Stomach (tissue), 4 donors: ENCODE measurements at regions not wholly inside any gene's neighbourhood (a gene's known extent, or its start where the extent isn't known, plus 50 kb on each side); places are given as distances from the start of the nearest gene placed in this dataset.

Source experiments
- EP300 ChIP-seq: sonication (generic); formaldehyde crosslinking; IDR thresholded peaks from one replicate; pipeline ENCODE4 v1.6.1; 2017; ENCODE audit warnings: antibody characterized with exemption
- POLR2A ChIP-seq, 4 donors: fragments of 450-650 bp; IDR thresholded peaks; one replicate each; pipeline ENCODE4 v1.6.1; 2016; ENCODE audit warnings: antibody characterized with exemption in 4 of 4, control low read depth in 2 of 4, mild to moderate bottlenecking in 1 of 4, moderate library complexity in 1 of 4
- POLR2AphosphoS5 ChIP-seq, 3 donors: sonication (generic); formaldehyde crosslinking; IDR thresholded peaks; one replicate each; pipeline ENCODE4 v1.6.1; 2016; ENCODE audit warnings: antibody characterized with exemption in 3 of 3
- TF ChIP-seq, protein P1 (sequence below), 7 experiments: fragments of 450-650 bp in 4 of 7; fragments of 200-600 bp in 3 of 7; sonication (generic) in 3 of 7; IDR thresholded peaks; one replicate each; pipeline ENCODE4 v1.5.1; 2016 to 2019; ENCODE audit warnings: antibody characterized with exemption in 7 of 7, control low read depth in 2 of 7, mild to moderate bottlenecking in 1 of 7

DNA sequence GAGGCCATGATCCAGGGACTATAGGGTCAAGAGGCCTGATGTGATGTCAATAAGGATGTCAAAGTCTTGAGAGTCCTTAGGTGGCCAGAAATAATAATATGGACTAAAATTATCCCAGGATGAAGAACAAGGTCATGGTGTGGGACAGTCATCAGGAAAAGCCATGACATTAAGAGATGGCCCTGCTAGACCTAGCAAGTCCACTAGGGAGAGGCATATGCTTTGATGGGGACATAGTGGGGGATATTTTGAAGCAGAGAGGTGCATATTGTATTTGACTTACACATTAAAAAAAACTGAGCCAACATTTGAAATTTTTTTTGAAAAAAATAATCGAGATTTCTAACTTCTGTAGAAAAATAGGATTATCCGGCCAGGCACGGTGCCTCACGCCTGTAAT, 53.3 kb upstream of the CXCR4 start:
- TF ChIP-seq POLR2A (IDR thresholded peaks at IDR 0.05): no peak
- TF ChIP-seq, protein P1, sequence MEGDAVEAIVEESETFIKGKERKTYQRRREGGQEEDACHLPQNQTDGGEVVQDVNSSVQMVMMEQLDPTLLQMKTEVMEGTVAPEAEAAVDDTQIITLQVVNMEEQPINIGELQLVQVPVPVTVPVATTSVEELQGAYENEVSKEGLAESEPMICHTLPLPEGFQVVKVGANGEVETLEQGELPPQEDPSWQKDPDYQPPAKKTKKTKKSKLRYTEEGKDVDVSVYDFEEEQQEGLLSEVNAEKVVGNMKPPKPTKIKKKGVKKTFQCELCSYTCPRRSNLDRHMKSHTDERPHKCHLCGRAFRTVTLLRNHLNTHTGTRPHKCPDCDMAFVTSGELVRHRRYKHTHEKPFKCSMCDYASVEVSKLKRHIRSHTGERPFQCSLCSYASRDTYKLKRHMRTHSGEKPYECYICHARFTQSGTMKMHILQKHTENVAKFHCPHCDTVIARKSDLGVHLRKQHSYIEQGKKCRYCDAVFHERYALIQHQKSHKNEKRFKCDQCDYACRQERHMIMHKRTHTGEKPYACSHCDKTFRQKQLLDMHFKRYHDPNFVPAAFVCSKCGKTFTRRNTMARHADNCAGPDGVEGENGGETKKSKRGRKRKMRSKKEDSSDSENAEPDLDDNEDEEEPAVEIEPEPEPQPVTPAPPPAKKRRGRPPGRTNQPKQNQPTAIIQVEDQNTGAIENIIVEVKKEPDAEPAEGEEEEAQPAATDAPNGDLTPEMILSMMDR (IDR thresholded peaks at IDR 0.05): no peak
- no peak for TF ChIP-seq POLR2AphosphoS5 (IDR thresholded peaks at IDR 0.05)
- no peak for TF ChIP-seq EP300
